Effector memory CD4-positive, alpha-beta T cell (primary cell): ENCODE measurements at regions not wholly inside any gene's neighbourhood (a gene's known extent, or its start where the extent isn't known, plus 50 kb on each side); places are given as distances from the start of the nearest gene placed in this dataset.

Source experiments
- DNase-seq, 3 donors: peaks; one replicate each; pipeline ENCODE4 v3.0.0-alpha.2; 2020
- H3K27ac ChIP-seq: 2 replicates; pipeline ENCODE4 v1.7.0; 2013; ENCODE audit warnings: mild to moderate bottlenecking, low read length, moderate library complexity; ENCODE audit not compliant: insufficient read depth, poor library complexity, severe bottlenecking
- H3K27me3 ChIP-seq: replicated peaks from 2 replicates; pipeline ENCODE4 v1.7.0; 2013; ENCODE audit warnings: mild to moderate bottlenecking, low read length; ENCODE audit not compliant: insufficient read depth, control insufficient read depth, poor library complexity, severe bottlenecking
- H3K36me3 ChIP-seq: 2 replicates; pipeline ENCODE4 v1.7.0; 2013; ENCODE audit warnings: mild to moderate bottlenecking, low read length, moderate library complexity; ENCODE audit not compliant: control insufficient read depth, insufficient read depth
- H3K4me1 ChIP-seq: 2 replicates; pipeline ENCODE4 v1.7.0; 2013; ENCODE audit warnings: low read length, mild to moderate bottlenecking; ENCODE audit not compliant: control insufficient read depth, insufficient read depth, poor library complexity, severe bottlenecking
- H3K4me3 ChIP-seq: 2 replicates; pipeline ENCODE4 v1.7.0; 2013; ENCODE audit warnings: low read length, low read depth, mild to moderate bottlenecking; ENCODE audit not compliant: insufficient read depth, poor library complexity, severe bottlenecking
- H3K9me3 ChIP-seq: 2 replicates; pipeline ENCODE4 v1.7.0; 2013; ENCODE audit warnings: mild to moderate bottlenecking, low read length, moderate library complexity; ENCODE audit not compliant: control insufficient read depth

- no peak overlapping the region for H3K4me3 ChIP-seq
- H3K9me3 ChIP-seq, result no peaks in the 10 kb centered on the region
- no peak for DNase-seq
- no peaks in the 10 kb centered on the region for H3K27me3 ChIP-seq
- no peak overlapping the region for H3K27ac ChIP-seq
- H3K4me1 ChIP-seq, result no peaks in the 10 kb centered on the region
- H3K36me3 ChIP-seq, result no peaks in the 10 kb centered on the region
Measured at GRCh38 chr19:29413435-29413834, 112.4 kb upstream of the VSTM2B start.

GRCh38 chr19:29415507-29415906 is 110.3 kb upstream of the VSTM2B start:
- H3K4me1 ChIP-seq, result no peaks in the 10 kb centered on the region
- no peak overlapping the region for H3K27ac ChIP-seq
- no peak for DNase-seq
- H3K9me3 ChIP-seq, result no peaks in the 10 kb centered on the region
- H3K36me3 ChIP-seq, result no peaks in the 10 kb centered on the region
- no peak overlapping the region for H3K4me3 ChIP-seq
- no peaks in the 10 kb centered on the region for H3K27me3 ChIP-seq

DNA sequence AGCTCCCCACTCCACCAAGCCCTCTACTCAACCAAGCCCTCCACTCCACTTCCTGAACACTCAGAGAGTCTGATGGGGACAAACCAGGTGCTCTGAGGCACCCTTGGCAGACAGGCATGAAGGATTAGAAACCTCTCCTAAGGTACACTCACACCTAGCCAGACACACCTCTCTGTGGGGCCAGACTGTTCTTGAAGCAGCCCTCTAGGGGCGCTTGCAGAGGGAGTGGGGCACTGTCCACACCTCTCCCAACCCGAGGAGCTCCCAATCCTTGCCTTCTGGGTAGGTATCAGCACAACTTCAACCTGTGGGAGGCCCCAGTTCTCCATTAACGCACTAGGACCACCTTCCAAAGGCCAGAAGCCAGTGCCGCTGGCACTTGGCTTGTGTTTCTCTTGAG is 108.7 kb upstream of the VSTM2B start:
- Histone ChIP-seq H3K4me1 (no peaks in the 10 kb centered on the region), H3K27ac (no peak overlapping the region), H3K27me3 (no peaks in the 10 kb centered on the region), H3K9me3 (no peaks in the 10 kb centered on the region), H3K36me3 (no peaks in the 10 kb centered on the region), H3K4me3 (no peak overlapping the region)
- DNase-seq, result no peak

- Histone ChIP-seq H3K4me3 (no peak overlapping the region), H3K4me1 (no peaks in the 10 kb centered on the region), H3K9me3 (no peaks in the 10 kb centered on the region), H3K27me3 (no peaks in the 10 kb centered on the region), H3K36me3 (no peaks in the 10 kb centered on the region), H3K27ac (no peak overlapping the region)
- no peak for DNase-seq
Measured at GRCh38 chr19:29418201-29418600, 107.6 kb upstream of the VSTM2B start.

DNA sequence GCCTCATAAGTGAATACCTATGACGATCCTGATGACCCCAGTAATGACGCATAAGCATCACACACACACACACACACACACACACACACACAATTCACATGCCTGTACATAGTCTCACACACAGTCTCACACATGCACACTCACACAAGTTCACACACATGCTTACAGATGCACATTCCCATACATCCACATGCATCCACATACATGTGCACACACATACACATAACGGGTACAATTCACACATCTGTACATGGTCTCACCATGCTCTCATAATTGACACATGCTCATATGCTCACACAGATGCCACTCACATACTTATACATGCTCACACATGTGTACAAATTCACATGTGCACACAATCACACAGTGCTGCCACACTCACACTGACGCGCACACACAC is 105.7 kb upstream of the VSTM2B start:
- Histone ChIP-seq H3K27me3 (no peaks in the 10 kb centered on the region), H3K4me3 (no peak overlapping the region), H3K4me1 (no peaks in the 10 kb centered on the region), H3K36me3 (no peaks in the 10 kb centered on the region), H3K27ac (no peak overlapping the region), H3K9me3 (no peaks in the 10 kb centered on the region)
- no peak for DNase-seq

DNA sequence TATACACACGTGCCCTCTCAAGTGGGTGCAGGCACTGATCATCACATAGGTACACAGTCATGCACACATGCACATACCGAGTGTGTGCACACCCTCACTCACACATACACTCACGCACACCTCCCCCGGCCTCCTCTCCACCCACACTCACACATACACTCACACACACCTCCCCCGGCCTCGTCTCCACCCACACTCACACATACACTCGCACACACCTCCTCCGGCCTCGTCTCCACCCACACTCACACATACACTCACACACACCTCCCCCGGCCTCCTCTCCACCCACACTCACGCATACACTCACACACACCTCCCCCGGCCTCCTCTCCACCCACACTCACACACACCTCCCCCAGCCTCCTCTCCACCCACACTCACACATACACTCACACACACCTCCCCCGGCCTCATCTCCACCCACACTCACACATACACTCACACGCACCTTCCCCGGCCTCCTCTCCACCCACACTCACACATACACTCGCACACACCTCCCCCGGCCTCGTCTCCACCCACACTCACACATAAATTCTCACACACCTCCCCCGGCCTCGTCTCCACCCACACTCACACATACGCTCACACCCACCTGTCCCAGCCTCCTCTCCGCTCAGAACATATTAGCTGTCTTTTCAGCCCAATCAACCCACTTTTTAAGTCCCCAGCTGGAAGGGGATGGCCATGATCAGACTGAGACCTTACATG is 105.2 kb upstream of the VSTM2B start:
- no peaks in the 10 kb centered on the region for H3K4me1 ChIP-seq
- no peak for DNase-seq

GRCh38 chr19:29421196-29421545 is 104.6 kb upstream of the VSTM2B start:
- H3K27ac ChIP-seq, result no peak overlapping the region
- DNase-seq, result no peak

More for the DNA sequence above, 105.2 kb upstream of the VSTM2B start:
- no peak overlapping the region for H3K4me3 ChIP-seq
- H3K9me3 ChIP-seq, result no peaks in the 10 kb centered on the region
- no peaks in the 10 kb centered on the region for H3K36me3 ChIP-seq
- H3K27ac ChIP-seq, result no peak overlapping the region
- H3K27me3 ChIP-seq, result no peaks in the 10 kb centered on the region

GRCh38 chr19:29422047-29422446 is 103.7 kb upstream of the VSTM2B start:
- no peak for DNase-seq
- H3K36me3 ChIP-seq, result no peaks in the 10 kb centered on the region
- H3K27me3 ChIP-seq, result no peaks in the 10 kb centered on the region
- H3K4me3 ChIP-seq, result no peak overlapping the region
- no peaks in the 10 kb centered on the region for H3K4me1 ChIP-seq
- no peak overlapping the region for H3K27ac ChIP-seq
- no peaks in the 10 kb centered on the region for H3K9me3 ChIP-seq

More at GRCh38 chr19:29421196-29421545, 104.6 kb upstream of the VSTM2B start:
- H3K36me3 ChIP-seq, result no peaks in the 10 kb centered on the region
- H3K4me3 ChIP-seq, result no peak overlapping the region
- no peaks in the 10 kb centered on the region for H3K4me1 ChIP-seq
- H3K9me3 ChIP-seq, result no peaks in the 10 kb centered on the region
- no peaks in the 10 kb centered on the region for H3K27me3 ChIP-seq

DNA sequence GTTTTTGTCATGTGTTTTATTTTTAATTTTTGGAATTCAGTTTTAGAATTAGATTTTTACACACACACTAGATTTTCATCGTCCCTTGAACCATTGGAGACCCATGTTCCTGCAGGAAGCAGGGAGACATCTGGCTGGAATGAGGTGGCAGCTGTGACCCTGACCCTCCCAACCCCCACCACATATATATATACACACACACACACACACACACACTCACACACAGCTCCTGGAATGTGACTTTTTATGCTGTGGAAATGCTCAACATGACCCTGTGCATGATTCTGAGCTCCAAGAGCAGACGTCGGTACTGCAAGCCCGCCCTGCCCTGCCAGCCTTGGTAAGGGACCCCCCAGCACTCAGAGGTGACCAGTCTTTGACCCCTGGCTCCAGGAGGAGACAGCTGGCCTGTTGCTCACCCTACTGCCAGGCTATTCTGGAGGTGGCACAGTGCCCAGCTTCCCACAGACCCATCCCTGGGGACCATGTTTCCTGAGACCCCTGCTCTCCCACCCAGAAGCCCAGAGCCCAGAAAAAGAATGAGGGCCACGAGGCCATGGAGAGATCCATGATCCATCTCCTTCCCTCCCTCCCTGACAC is 103.2 kb upstream of the VSTM2B start:
- no peaks in the 10 kb centered on the region for H3K27me3 ChIP-seq
- no peak for DNase-seq
- no peak overlapping the region for H3K27ac ChIP-seq
- no peaks in the 10 kb centered on the region for H3K36me3 ChIP-seq
- H3K4me3 ChIP-seq, result no peak overlapping the region
- no peaks in the 10 kb centered on the region for H3K9me3 ChIP-seq
- H3K4me1 ChIP-seq, result no peaks in the 10 kb centered on the region

DNA sequence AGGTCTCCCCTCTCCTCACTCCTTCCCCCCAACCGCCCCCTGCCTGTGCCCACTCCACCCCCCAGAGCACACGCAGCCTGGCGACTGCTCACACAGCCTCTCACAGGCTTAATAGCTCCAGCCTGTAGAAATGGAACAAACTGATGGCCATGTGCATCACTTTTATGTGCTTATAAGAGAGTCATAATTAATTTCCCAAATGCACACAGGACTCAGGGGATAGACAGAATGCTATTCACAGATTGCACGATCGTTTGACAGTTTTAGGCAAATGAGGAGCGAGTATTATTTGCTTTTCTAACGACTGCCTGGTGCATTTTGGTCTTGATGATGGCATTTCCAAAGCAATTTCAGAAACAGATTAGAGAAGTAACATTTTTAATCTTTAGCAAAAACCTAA is 97.7 kb upstream of the VSTM2B start:
- Histone ChIP-seq H3K4me3 (no peak overlapping the region), H3K9me3 (no peaks in the 10 kb centered on the region), H3K27ac (no peak overlapping the region), H3K36me3 (no peaks in the 10 kb centered on the region), H3K4me1 (no peaks in the 10 kb centered on the region), H3K27me3 (no peaks in the 10 kb centered on the region)
- no peak for DNase-seq
